Endothelial cell of umbilical vein (primary cell): ENCODE measurements at regions not wholly inside any gene's neighbourhood (a gene's known extent, or its start where the extent isn't known, plus 50 kb on each side); places are given as distances from the start of the nearest gene placed in this dataset.

ENCODE experiments used
- CTCF ChIP-seq, 2 donors: IDR thresholded peaks; 1 replicate in 1 of 2; 2 replicates in 1 of 2; pipeline ENCODE4 v1.5.1; 2011; ENCODE audit warnings: low read length in 2 of 2, mild to moderate bottlenecking in 2 of 2, moderate library complexity in 2 of 2, control low read depth in 1 of 2, inconsistent platforms in 1 of 2, low read depth in 1 of 2; ENCODE audit not compliant: insufficient read depth in 1 of 2; ENCODE audit errors: extremely low read depth in 1 of 2
- EZH2 ChIP-seq: IDR thresholded peaks from 2 replicates; pipeline ENCODE4 v1.6.1; 2012; ENCODE audit warnings: borderline replicate concordance, low read depth, mild to moderate bottlenecking, moderate library complexity, low read length, inconsistent platforms; ENCODE audit not compliant: severe bottlenecking
- GATA2 ChIP-seq: IDR thresholded peaks from 2 replicates; pipeline ENCODE4 v1.7.0; 2011; ENCODE audit warnings: low read depth, mild to moderate bottlenecking, moderate library complexity, mixed read lengths, low read length; ENCODE audit not compliant: insufficient read length, insufficient read depth
- JUN ChIP-seq: IDR thresholded peaks from 2 replicates; pipeline ENCODE4 v1.6.1; 2011; ENCODE audit warnings: borderline replicate concordance, low read depth; ENCODE audit not compliant: insufficient read length, insufficient read depth
- MAX ChIP-seq: IDR thresholded peaks from 2 replicates; pipeline ENCODE4 v1.6.1; 2011; ENCODE audit not compliant: insufficient read depth, insufficient read length
- MYC ChIP-seq: IDR thresholded peaks from one replicate; pipeline ENCODE4 v1.6.1; 2011; ENCODE audit warnings: mild to moderate bottlenecking, low read depth, low read length
- POLR2A ChIP-seq: IDR thresholded peaks from 2 replicates; pipeline ENCODE4 v1.6.1; 2012; ENCODE audit warnings: low read depth, mild to moderate bottlenecking, control low read depth, low read length
- POLR2AphosphoS5 ChIP-seq: IDR thresholded peaks from 2 replicates; pipeline ENCODE4 v1.6.1; 2012; ENCODE audit warnings: low read depth, mild to moderate bottlenecking, control low read depth, low read length, moderate library complexity; ENCODE audit not compliant: insufficient read depth

GRCh38 chr6:140178520-140178919, 804.1 kb upstream of the CITED2 start:
- no peak for TF ChIP-seq CTCF (IDR thresholded peaks at IDR 0.05; ENCODE audit: extremely low read depth in 1 of 2, insufficient read depth in 1 of 2, low read depth in 1 of 2, low read length in 2 of 2)
- TF ChIP-seq EZH2 = no peak
- TF ChIP-seq MYC = no peak
- no peak for TF ChIP-seq POLR2AphosphoS5
- TF ChIP-seq POLR2A = no peak
- TF ChIP-seq MAX = no peak
- no peak for TF ChIP-seq JUN
- no peak for TF ChIP-seq GATA2
